Stomach (tissue), 8 donors: ENCODE measurements at regions not wholly inside any gene's neighbourhood (a gene's known extent, or its start where the extent isn't known, plus 50 kb on each side); places are given as distances from the start of the nearest gene placed in this dataset.

Experiments
- DNase-seq, 2 donors: peaks; one replicate each; pipeline versions ENCODE4 v3.0.0 to v3.0.0-alpha.2; 2013 to 2019
- H3K27ac ChIP-seq, 5 donors: fragments of 200-600 bp in 4 of 5; sonication (generic) in 4 of 5; one replicate each; pipeline ENCODE4 v1.5.1; 2013 to 2019; ENCODE audit warnings: mild to moderate bottlenecking in 1 of 5, moderate library complexity in 1 of 5
- H3K27me3 ChIP-seq, 3 donors: fragments of 200-600 bp; sonication (generic); one replicate each; pipeline ENCODE4 v1.5.1; 2017 to 2019; ENCODE audit warnings: mixed run types in 1 of 3
- H3K36me3 ChIP-seq, 4 donors: fragments of 200-600 bp; sonication (generic); 1 replicate in 3 of 4; 2 replicates in 1 of 4; pipeline ENCODE4 v1.5.1; 2016 to 2019
- H3K4me1 ChIP-seq, 4 donors: fragments of 200-600 bp; sonication (generic); one replicate each; pipeline ENCODE4 v1.5.1; 2016 to 2019
- H3K4me3 ChIP-seq, 4 donors: fragments of 200-600 bp; sonication (generic) in 3 of 4; one replicate each; pipeline ENCODE4 v1.5.1; 2016 to 2019; ENCODE audit warnings: mild to moderate bottlenecking in 1 of 4
- H3K9me3 ChIP-seq, 4 donors: fragments of 200-600 bp; sonication (generic); one replicate each; pipeline ENCODE4 v1.5.1; 2016 to 2019
- EP300 ChIP-seq: sonication (generic); formaldehyde crosslinking; IDR thresholded peaks from one replicate; pipeline ENCODE4 v1.6.1; 2017; ENCODE audit warnings: antibody characterized with exemption
- POLR2A ChIP-seq, 4 donors: fragments of 450-650 bp; IDR thresholded peaks; one replicate each; pipeline ENCODE4 v1.6.1; 2016; ENCODE audit warnings: antibody characterized with exemption in 4 of 4, control low read depth in 2 of 4, mild to moderate bottlenecking in 1 of 4, moderate library complexity in 1 of 4
- POLR2AphosphoS5 ChIP-seq, 3 donors: sonication (generic); formaldehyde crosslinking; IDR thresholded peaks; one replicate each; pipeline ENCODE4 v1.6.1; 2016; ENCODE audit warnings: antibody characterized with exemption in 3 of 3
- WGBS, 5 donors: extraction: QIAGEN DNeasy Blood & Tissue Kit in 3 of 5; methylation state at CpG; one replicate each; pipeline versions ENCODE4 v1.1.5 to v1.1.7; 2013 to 2018; 5-methylcytosine and 5-hydroxymethylcytosine counted together
- intact Hi-C: fragments of 100-400 bp; cut with DNase I; formaldehyde crosslinking; loops from one replicate; pipeline ENCODE4 v1.15.1; 2023; ENCODE audit warnings: low total_unique reads
- TF ChIP-seq, protein P1 (sequence below), 7 experiments: fragments of 450-650 bp in 4 of 7; fragments of 200-600 bp in 3 of 7; sonication (generic) in 3 of 7; IDR thresholded peaks; one replicate each; pipeline ENCODE4 v1.5.1; 2016 to 2019; ENCODE audit warnings: antibody characterized with exemption in 7 of 7, control low read depth in 2 of 7, mild to moderate bottlenecking in 1 of 7
- donor health status: healthy with polysubstance abuse.
- donor health status: Bipolar disorder and iron deficiency.
- donor health status: healthy.

DNA sequence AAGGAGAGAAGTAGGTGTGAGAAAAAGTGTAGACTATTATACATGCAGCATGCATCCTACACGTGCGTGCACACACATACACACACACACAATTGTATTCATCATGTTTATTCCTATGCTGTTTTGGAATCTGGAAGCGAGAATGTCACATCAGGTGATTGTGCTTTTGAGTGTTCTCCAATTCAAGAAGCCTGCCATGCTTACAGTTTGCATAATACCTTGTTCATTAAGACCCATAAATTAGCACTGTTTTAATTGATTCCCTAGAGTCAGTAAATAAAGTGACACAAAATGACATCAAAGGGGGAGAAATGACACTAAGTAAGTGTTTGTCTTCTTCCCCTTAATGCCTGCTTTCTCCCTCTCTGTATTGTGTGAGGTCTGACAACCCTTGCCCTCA lies 336.1 kb upstream of the IGFBP7 start:
- no peak overlapping the region for H3K27ac ChIP-seq
- H3K27me3 ChIP-seq = no peaks in the 10 kb centered on the region
- no peak overlapping the region for H3K4me3 ChIP-seq
- DNase-seq = no peak
- intact Hi-C loops = no loop called here
- WGBS, 5 donors = 75 to 87% (median 82%) methylated on average over 3 of the region's 3 CpGs
- H3K9me3 ChIP-seq = peaks cover 0 to 5% (median 0%) of the 10 kb centered on the region in 4 donors
- peaks cover 0 to 19% (median 8%) of the 10 kb centered on the region in 4 donors for H3K4me1 ChIP-seq
- no peaks in the 10 kb centered on the region for H3K36me3 ChIP-seq
- TF ChIP-seq EP300 (no peak), POLR2AphosphoS5 (IDR thresholded peaks at IDR 0.05) (no peak), POLR2A (IDR thresholded peaks at IDR 0.05) (no peak)
- TF ChIP-seq, protein P1, sequence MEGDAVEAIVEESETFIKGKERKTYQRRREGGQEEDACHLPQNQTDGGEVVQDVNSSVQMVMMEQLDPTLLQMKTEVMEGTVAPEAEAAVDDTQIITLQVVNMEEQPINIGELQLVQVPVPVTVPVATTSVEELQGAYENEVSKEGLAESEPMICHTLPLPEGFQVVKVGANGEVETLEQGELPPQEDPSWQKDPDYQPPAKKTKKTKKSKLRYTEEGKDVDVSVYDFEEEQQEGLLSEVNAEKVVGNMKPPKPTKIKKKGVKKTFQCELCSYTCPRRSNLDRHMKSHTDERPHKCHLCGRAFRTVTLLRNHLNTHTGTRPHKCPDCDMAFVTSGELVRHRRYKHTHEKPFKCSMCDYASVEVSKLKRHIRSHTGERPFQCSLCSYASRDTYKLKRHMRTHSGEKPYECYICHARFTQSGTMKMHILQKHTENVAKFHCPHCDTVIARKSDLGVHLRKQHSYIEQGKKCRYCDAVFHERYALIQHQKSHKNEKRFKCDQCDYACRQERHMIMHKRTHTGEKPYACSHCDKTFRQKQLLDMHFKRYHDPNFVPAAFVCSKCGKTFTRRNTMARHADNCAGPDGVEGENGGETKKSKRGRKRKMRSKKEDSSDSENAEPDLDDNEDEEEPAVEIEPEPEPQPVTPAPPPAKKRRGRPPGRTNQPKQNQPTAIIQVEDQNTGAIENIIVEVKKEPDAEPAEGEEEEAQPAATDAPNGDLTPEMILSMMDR (IDR thresholded peaks at IDR 0.05) = no peak

DNA sequence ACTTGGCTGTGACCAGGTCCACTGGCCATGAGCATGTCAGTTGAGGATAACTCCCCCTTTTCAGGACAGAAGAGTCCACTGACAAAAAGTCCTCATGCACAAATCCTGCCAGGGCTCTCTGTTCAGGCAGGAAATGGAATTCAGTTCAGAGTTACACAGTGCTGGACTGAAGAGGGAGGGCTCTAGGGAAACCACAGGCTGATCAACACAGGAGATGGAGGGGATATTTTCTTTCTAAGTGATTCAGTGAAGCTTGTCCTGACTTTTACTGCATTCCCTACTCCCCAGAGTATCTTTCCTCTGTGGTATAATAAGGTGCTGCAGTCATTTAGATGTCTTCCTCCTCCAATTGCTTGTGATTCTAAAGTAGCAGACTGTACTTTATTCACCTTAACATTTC lies 335.5 kb upstream of the IGFBP7 start:
- peaks cover 0 to 5% (median 0%) of the 10 kb centered on the region in 4 donors for H3K9me3 ChIP-seq
- no peaks in the 10 kb centered on the region for H3K27me3 ChIP-seq
- intact Hi-C loops = no loop called here
- no peaks in the 10 kb centered on the region for H3K36me3 ChIP-seq
- no peak overlapping the region for H3K27ac ChIP-seq
- no peak for DNase-seq
- H3K4me3 ChIP-seq = no peak overlapping the region
- no peak for TF ChIP-seq POLR2AphosphoS5 (IDR thresholded peaks at IDR 0.05)
- H3K4me1 ChIP-seq = peaks cover 0 to 19% (median 8%) of the 10 kb centered on the region in 4 donors

GRCh38 chr4:57444671-57445070 lies 334.5 kb upstream of the IGFBP7 start:
- no peak for DNase-seq
- H3K4me3 ChIP-seq = no peak overlapping the region
- H3K36me3 ChIP-seq = no peaks in the 10 kb centered on the region
- WGBS, 5 donors = 65 to 74% (median 68%) methylated on average over 4 of the region's 4 CpGs
- intact Hi-C loops = no loop called here
- TF ChIP-seq POLR2AphosphoS5 (IDR thresholded peaks at IDR 0.05) (no peak), POLR2A (IDR thresholded peaks at IDR 0.05) (no peak), EP300 (no peak)
- TF ChIP-seq, protein P1 (IDR thresholded peaks at IDR 0.05) = no peak
- H3K9me3 ChIP-seq = no peaks in the 10 kb centered on the region
- H3K27ac ChIP-seq = no peak overlapping the region
- no peaks in the 10 kb centered on the region for H3K27me3 ChIP-seq
- peaks cover 0 to 19% (median 8%) of the 10 kb centered on the region in 4 donors for H3K4me1 ChIP-seq

GRCh38 chr4:57443787-57444186 lies 333.6 kb upstream of the IGFBP7 start:
- WGBS, 5 donors = 51 to 63% (median 55%) methylated on average over 2 of the region's 2 CpGs
- DNase-seq = no peak
- intact Hi-C loops = no loop called here
- Histone ChIP-seq H3K27me3 (no peaks in the 10 kb centered on the region), H3K4me3 (no peak overlapping the region), H3K9me3 (no peaks in the 10 kb centered on the region), H3K36me3 (no peaks in the 10 kb centered on the region), H3K4me1 (peaks cover 0 to 19% (median 8%) of the 10 kb centered on the region in 4 donors), H3K27ac (no peak overlapping the region)
- TF ChIP-seq POLR2AphosphoS5 (IDR thresholded peaks at IDR 0.05) (no peak), EP300 (no peak), POLR2A (IDR thresholded peaks at IDR 0.05) (no peak)
- TF ChIP-seq, protein P1 (IDR thresholded peaks at IDR 0.05) = no peak

DNA sequence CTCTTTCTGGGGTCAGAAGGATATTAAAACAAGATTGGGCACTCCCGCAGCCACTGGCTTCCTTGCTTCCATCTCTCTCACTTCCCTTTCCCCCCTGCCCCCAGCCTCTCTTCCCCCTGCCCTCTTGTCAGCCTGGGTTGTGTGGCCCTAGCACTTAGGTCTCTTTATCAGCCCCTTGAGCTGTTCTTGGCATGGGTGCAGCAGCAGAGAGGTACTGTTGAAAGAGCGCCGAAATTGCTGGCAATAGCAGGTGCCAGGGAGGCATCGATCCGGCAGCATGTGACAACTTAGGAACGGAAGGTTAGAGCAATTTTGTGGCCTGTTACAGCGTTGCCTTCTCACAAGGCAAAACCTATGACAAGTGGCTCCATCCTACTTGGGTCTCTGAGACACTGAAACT lies 333.1 kb upstream of the IGFBP7 start:
- Histone ChIP-seq H3K4me1 (peaks cover 0 to 19% (median 8%) of the 10 kb centered on the region in 4 donors), H3K36me3 (no peaks in the 10 kb centered on the region), H3K27me3 (no peaks in the 10 kb centered on the region), H3K27ac (no peak overlapping the region), H3K9me3 (no peaks in the 10 kb centered on the region), H3K4me3 (no peak overlapping the region)
- 35 to 51% (median 40%) methylated on average over 7 of the region's 7 CpGs for WGBS, 5 donors
- intact Hi-C loops = no loop called here
- peak in 1 of 2 donors; percentile 44 for DNase-seq
- TF ChIP-seq, protein P1 (IDR thresholded peaks at IDR 0.05) = no peak
- no peak for TF ChIP-seq POLR2AphosphoS5 (IDR thresholded peaks at IDR 0.05)
- TF ChIP-seq EP300 = no peak
- TF ChIP-seq POLR2A (IDR thresholded peaks at IDR 0.05) = no peak
